IMR-90 (cell line): ENCODE measurements at regions not wholly inside any gene's neighbourhood (a gene's known extent, or its start where the extent isn't known, plus 50 kb on each side); places are given as distances from the start of the nearest gene placed in this dataset.

ENCODE experiments used
- ATAC-seq: fragments of 200-7000 bp; cut with Tn5 transposase; 2 replicates; pipeline ENCODE4 v1.9.1; 2020; ENCODE audit warnings: low read depth, mild to moderate bottlenecking, moderate library complexity
- BruUV-seq: library from RNA; stranded (reverse); fragments of 400-500 nt; replicated peaks from 2 replicates; lab custom pipeline; 2021; lab: Mats Ljungman, UMichigan
- CTCF ChIA-PET: fragments of 300-600 bp; formaldehyde crosslinking; extraction: SDS; loops from one replicate; lab custom pipeline; 2021; ENCODE audit warnings: antibody characterized with exemption; lab: Yijun Ruan, JAX
- POLR2A ChIA-PET: fragments of 300-600 bp; sonication (Branson Sonifier 250); formaldehyde crosslinking; loops from one replicate; lab custom pipeline; 2022; ENCODE audit warnings: antibody characterized with exemption; ENCODE audit not compliant: unreplicated experiment; lab: Charles Lee
- DNase-seq: peaks from one replicate; pipeline ENCODE4 v3.0.0; 2013
- H2AFZ ChIP-seq: replicated peaks from 2 replicates; pipeline ENCODE3; 2013; ENCODE audit warnings: low read length, mild to moderate bottlenecking; ENCODE audit not compliant: poor library complexity
- H2AK5ac ChIP-seq: 2 replicates; pipeline ENCODE4 v1.6.1; 2013; ENCODE audit warnings: low read depth, low read length, inconsistent platforms
- H2AK9ac ChIP-seq: replicated peaks from 2 replicates; pipeline ENCODE3; 2013; ENCODE audit warnings: mild to moderate bottlenecking, low read depth, low read length, moderate library complexity; ENCODE audit not compliant: poor library complexity
- H2BK120ac ChIP-seq: 2 replicates; pipeline ENCODE4 v1.6.1; 2013; ENCODE audit warnings: low read depth, low read length, inconsistent platforms
- H2BK15ac ChIP-seq: 3 replicates; pipeline ENCODE4 v1.6.1; 2013; ENCODE audit warnings: low read depth, low read length, inconsistent platforms
- H2BK20ac ChIP-seq: 2 replicates; pipeline ENCODE4 v1.6.1; 2013; ENCODE audit warnings: low read depth, mild to moderate bottlenecking, inconsistent platforms, low read length, moderate library complexity
- H2BK5ac ChIP-seq: 2 replicates; pipeline ENCODE4 v1.6.1; 2013; ENCODE audit warnings: mild to moderate bottlenecking, low read depth, low read length, inconsistent platforms; ENCODE audit not compliant: poor library complexity, severe bottlenecking
- H3K14ac ChIP-seq: replicated peaks from 2 replicates; pipeline ENCODE4 v1.6.1; 2013; ENCODE audit warnings: low read depth, low read length, inconsistent platforms
- H3K18ac ChIP-seq: 2 replicates; pipeline ENCODE4 v1.6.1; 2013; ENCODE audit warnings: low read depth, low read length, control low read depth
- H3K23ac ChIP-seq: 2 replicates; pipeline ENCODE4 v1.6.1; 2013; ENCODE audit warnings: low read depth, low read length, inconsistent platforms
- H3K27ac ChIP-seq: 2 replicates; pipeline ENCODE4 v1.5.1; 2013; ENCODE audit warnings: mild to moderate bottlenecking, control low read depth, low read length; ENCODE audit not compliant: insufficient read depth
- H3K27me3 ChIP-seq: 2 replicates; pipeline ENCODE4 v1.6.1; 2013; ENCODE audit warnings: low read length; ENCODE audit not compliant: control insufficient read depth, insufficient read depth
- H3K36me3 ChIP-seq: 2 replicates; pipeline ENCODE4 v1.6.1; 2013; ENCODE audit warnings: low read length, mixed read lengths; ENCODE audit not compliant: control insufficient read depth, insufficient read depth
- H3K4ac ChIP-seq: 2 replicates; pipeline ENCODE4 v1.6.1; 2013; ENCODE audit warnings: low read depth, low read length, inconsistent platforms
- H3K4me1 ChIP-seq: 2 replicates; pipeline ENCODE4 v1.6.1; 2013; ENCODE audit warnings: low read length, mixed read lengths; ENCODE audit not compliant: control insufficient read depth, insufficient read depth
- H3K4me2 ChIP-seq: 2 replicates; pipeline ENCODE4 v1.6.1; 2013; ENCODE audit warnings: low read depth, mild to moderate bottlenecking, control low read depth, low read length, moderate library complexity
- H3K4me3 ChIP-seq: 2 replicates; pipeline ENCODE4 v1.5.1; 2013; ENCODE audit warnings: low read depth, mild to moderate bottlenecking, control low read depth, low read length, moderate library complexity; ENCODE audit not compliant: insufficient read depth
- H3K56ac ChIP-seq: 2 replicates; pipeline ENCODE4 v1.6.1; 2013; ENCODE audit warnings: low read length, inconsistent platforms; ENCODE audit not compliant: insufficient read depth; ENCODE audit errors: extremely low read depth
- H3K79me1 ChIP-seq, 2 experiments: 2 replicates each; pipeline ENCODE4 v1.6.1; 2013; ENCODE audit warnings: low read length in 2 of 2, inconsistent platforms in 1 of 2, low read depth in 1 of 2
- H3K9ac ChIP-seq: 2 replicates; pipeline ENCODE4 v1.6.1; 2013; ENCODE audit warnings: low read depth, low read length, control low read depth
- H3K9me1 ChIP-seq: 2 replicates; pipeline ENCODE4 v1.6.1; 2013; ENCODE audit warnings: low read length, inconsistent platforms; ENCODE audit not compliant: insufficient read depth
- H3K9me3 ChIP-seq: 2 replicates; pipeline ENCODE4 v1.6.1; 2013; ENCODE audit warnings: low read length; ENCODE audit not compliant: control insufficient read depth, insufficient read depth
- H4K20me1 ChIP-seq: 2 replicates; pipeline ENCODE4 v1.6.1; 2013; ENCODE audit warnings: low read length, inconsistent platforms; ENCODE audit not compliant: insufficient read depth
- H4K5ac ChIP-seq: 2 replicates; pipeline ENCODE4 v1.6.1; 2013; ENCODE audit warnings: mild to moderate bottlenecking, low read depth, low read length, control low read depth
- H4K8ac ChIP-seq, 2 experiments: 2 replicates each; pipeline ENCODE4 v1.6.1; 2013; ENCODE audit warnings: low read depth in 2 of 2, low read length in 2 of 2, control low read depth in 1 of 2, inconsistent platforms in 1 of 2
- H4K91ac ChIP-seq: 2 replicates; pipeline ENCODE4 v1.6.1; 2013; ENCODE audit warnings: low read depth, low read length, inconsistent platforms; ENCODE audit not compliant: insufficient read depth
- BHLHE40 ChIP-seq: fragments of 150-350 bp; IDR thresholded peaks from 2 replicates; pipeline ENCODE4 v1.6.1; 2016; ENCODE audit warnings: mild to moderate bottlenecking, low read depth, low read length
- CEBPB ChIP-seq: IDR thresholded peaks from 2 replicates; pipeline ENCODE4 v1.6.1; 2012; ENCODE audit warnings: low read depth, low read length, improper control_type of control experiment
- CHD1 ChIP-seq: IDR thresholded peaks from 2 replicates; pipeline ENCODE4 v1.6.1; 2012; ENCODE audit warnings: low read depth, low read length, improper control_type of control experiment
- FOS ChIP-seq: fragments of 150-350 bp; IDR thresholded peaks from 2 replicates; pipeline ENCODE4 v1.6.1; 2016; ENCODE audit warnings: low read depth, low read length
- MAFK ChIP-seq: IDR thresholded peaks from 2 replicates; pipeline ENCODE4 v1.6.1; 2012; ENCODE audit warnings: low read depth, low read length, improper control_type of control experiment
- MAZ ChIP-seq: IDR thresholded peaks from 2 replicates; pipeline ENCODE4 v1.6.1; 2012; ENCODE audit warnings: low read depth, mild to moderate bottlenecking, low read length, improper control_type of control experiment, moderate library complexity, borderline replicate concordance
- MXI1 ChIP-seq: IDR thresholded peaks from 2 replicates; pipeline ENCODE4 v1.6.1; 2012; ENCODE audit warnings: low read depth, mild to moderate bottlenecking, low read length, moderate library complexity, borderline replicate concordance
- NFE2L2 ChIP-seq: fragments of 150-350 bp; IDR thresholded peaks from 2 replicates; pipeline ENCODE4 v1.6.1; 2016; ENCODE audit warnings: low read depth, mild to moderate bottlenecking, low read length
- POLR2A ChIP-seq: IDR thresholded peaks from 2 replicates; pipeline ENCODE4 v1.6.1; 2012; ENCODE audit warnings: mild to moderate bottlenecking, low read depth, low read length
- RAD21 ChIP-seq: IDR thresholded peaks from 2 replicates; pipeline ENCODE4 v1.6.1; 2012; ENCODE audit warnings: low read length, improper control_type of control experiment
- RCOR1 ChIP-seq: IDR thresholded peaks from 2 replicates; pipeline ENCODE4 v1.6.1; 2012; ENCODE audit warnings: mild to moderate bottlenecking, low read length, improper control_type of control experiment; ENCODE audit not compliant: insufficient replicate concordance
- RFX5 ChIP-seq: IDR thresholded peaks from 2 replicates; pipeline ENCODE4 v1.8.0; 2012; ENCODE audit warnings: low read depth, mild to moderate bottlenecking, low read length, moderate library complexity
- SMC3 ChIP-seq: fragments of 150-350 bp; IDR thresholded peaks from 2 replicates; pipeline ENCODE4 v1.6.1; 2016; ENCODE audit warnings: low read depth, mild to moderate bottlenecking, antibody characterized with exemption, low read length, moderate library complexity
- WGBS, 2 experiments: methylation state at CpG; one replicate each; pipeline versions ENCODE4 v1.1.5 to v1.1.7; 2013; ENCODE audit warnings: missing lambda C conversion rate in 2 of 2; ENCODE audit not compliant: insufficient read length in 1 of 2; ENCODE audit errors: extremely low coverage in 2 of 2; 5-methylcytosine and 5-hydroxymethylcytosine counted together
- dilution Hi-C: fragments of 300-500 bp; cut with HindIII; formaldehyde crosslinking; loops from one replicate; pipeline ENCODE4 v1.14.3; 2018; ENCODE audit warnings: low sequenced_read_pairs; ENCODE audit not compliant: unreplicated experiment
- in situ Hi-C: fragments of 300-500 bp; cut with MboI; formaldehyde crosslinking; loops from 3 replicates; pipeline ENCODE4 v1.14.3; 2019; ENCODE audit warnings: low sequenced_read_pairs, inconsistent platforms, mixed read lengths
- intact Hi-C: fragments of 100-400 bp; cut with micrococcal nuclease; formaldehyde crosslinking; loops from 2 replicates; pipeline ENCODE4 v1.10.0; 2022
- TF ChIP-seq, protein P1 (sequence below): conservative IDR thresholded peaks from 2 replicates; pipeline ENCODE4 v1.5.1; 2012; ENCODE audit warnings: mild to moderate bottlenecking, low read depth, low read length, improper control_type of control experiment
- TF ChIP-seq, protein P2 (sequence below): fragments of 150-350 bp; IDR thresholded peaks from 2 replicates; pipeline ENCODE4 v1.6.1; 2017; ENCODE audit warnings: mild to moderate bottlenecking, antibody characterized with exemption, low read length, low read depth
- TF ChIP-seq, protein P3 (sequence below): fragments of 150-350 bp; IDR thresholded peaks from 2 replicates; pipeline ENCODE4 v1.6.1; 2016; ENCODE audit warnings: low read depth, mild to moderate bottlenecking, low read length, moderate library complexity, borderline replicate concordance

DNA sequence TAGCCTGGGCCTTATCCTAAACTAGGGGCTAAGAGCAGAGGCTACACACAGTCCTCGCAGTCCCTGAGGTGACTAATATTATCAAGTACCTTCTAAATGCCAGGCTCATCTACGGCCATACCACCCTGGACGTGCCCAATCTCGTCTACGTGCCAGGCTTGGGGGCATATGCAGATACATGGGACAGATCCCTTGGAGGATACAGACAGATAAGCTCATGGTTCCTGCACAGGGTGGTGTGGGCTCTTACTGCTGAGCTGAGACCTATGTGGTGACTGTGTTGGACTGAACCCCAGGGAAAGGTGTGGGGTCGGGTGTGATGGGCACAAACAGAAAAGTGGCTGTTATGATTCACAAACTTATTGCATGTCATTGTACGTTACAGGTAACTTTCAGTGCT is 268.4 kb upstream of the NEBL start:
- no peak overlapping the region for H3K14ac ChIP-seq
- H2AK5ac ChIP-seq, result no peak overlapping the region
- dilution Hi-C loops (no loop called here), intact Hi-C loops (no loop called here), in situ Hi-C loops (no loop called here)
- CTCF ChIA-PET, result no interaction called here
- no peak overlapping the region for H2BK15ac ChIP-seq
- H2BK120ac ChIP-seq, result no peak overlapping the region
- H3K4me3 ChIP-seq, result no peak overlapping the region
- DNase-seq (no peak), ATAC-seq (no peak)
- H3K23ac ChIP-seq, result no peak overlapping the region
- no TSS peak for BruUV-seq
- no peak overlapping the region for H4K8ac ChIP-seq
- no peak overlapping the region for H2BK5ac ChIP-seq
- H3K27me3 ChIP-seq, result no peaks in the 10 kb centered on the region
- no peaks in the 10 kb centered on the region for H3K4me1 ChIP-seq
- 86% methylated on average over 1 of the region's 7 CpGs; no CpG with 5 or more reads in 1 of the 2 experiments for WGBS, 2 experiments
- H3K27ac ChIP-seq, result no peak overlapping the region
- H3K9me3 ChIP-seq, result no peaks in the 10 kb centered on the region
- H3K4ac ChIP-seq, result no peak overlapping the region
- no peak overlapping the region for H2AFZ ChIP-seq
- no peak overlapping the region for H2AK9ac ChIP-seq
- no peak overlapping the region for H3K18ac ChIP-seq
- H3K36me3 ChIP-seq, result no peaks in the 10 kb centered on the region
- H3K4me2 ChIP-seq, result no peak overlapping the region
- H3K9me1 ChIP-seq, result no peaks in the 10 kb centered on the region
- H3K56ac ChIP-seq, result no peak overlapping the region
- no peak for TF ChIP-seq MXI1
- TF ChIP-seq CEBPB, result no peak
- no peak for TF ChIP-seq BHLHE40
- TF ChIP-seq RFX5, result no peak
- no peak for TF ChIP-seq MAZ
- no peak for TF ChIP-seq NFE2L2
- TF ChIP-seq, protein P1, sequence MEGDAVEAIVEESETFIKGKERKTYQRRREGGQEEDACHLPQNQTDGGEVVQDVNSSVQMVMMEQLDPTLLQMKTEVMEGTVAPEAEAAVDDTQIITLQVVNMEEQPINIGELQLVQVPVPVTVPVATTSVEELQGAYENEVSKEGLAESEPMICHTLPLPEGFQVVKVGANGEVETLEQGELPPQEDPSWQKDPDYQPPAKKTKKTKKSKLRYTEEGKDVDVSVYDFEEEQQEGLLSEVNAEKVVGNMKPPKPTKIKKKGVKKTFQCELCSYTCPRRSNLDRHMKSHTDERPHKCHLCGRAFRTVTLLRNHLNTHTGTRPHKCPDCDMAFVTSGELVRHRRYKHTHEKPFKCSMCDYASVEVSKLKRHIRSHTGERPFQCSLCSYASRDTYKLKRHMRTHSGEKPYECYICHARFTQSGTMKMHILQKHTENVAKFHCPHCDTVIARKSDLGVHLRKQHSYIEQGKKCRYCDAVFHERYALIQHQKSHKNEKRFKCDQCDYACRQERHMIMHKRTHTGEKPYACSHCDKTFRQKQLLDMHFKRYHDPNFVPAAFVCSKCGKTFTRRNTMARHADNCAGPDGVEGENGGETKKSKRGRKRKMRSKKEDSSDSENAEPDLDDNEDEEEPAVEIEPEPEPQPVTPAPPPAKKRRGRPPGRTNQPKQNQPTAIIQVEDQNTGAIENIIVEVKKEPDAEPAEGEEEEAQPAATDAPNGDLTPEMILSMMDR, result no peak
- TF ChIP-seq CHD1, result no peak
- no peak for TF ChIP-seq FOS
- TF ChIP-seq RAD21, result no peak
- TF ChIP-seq SMC3, result no peak
- no peak for TF ChIP-seq RCOR1
- TF ChIP-seq, protein P2, sequence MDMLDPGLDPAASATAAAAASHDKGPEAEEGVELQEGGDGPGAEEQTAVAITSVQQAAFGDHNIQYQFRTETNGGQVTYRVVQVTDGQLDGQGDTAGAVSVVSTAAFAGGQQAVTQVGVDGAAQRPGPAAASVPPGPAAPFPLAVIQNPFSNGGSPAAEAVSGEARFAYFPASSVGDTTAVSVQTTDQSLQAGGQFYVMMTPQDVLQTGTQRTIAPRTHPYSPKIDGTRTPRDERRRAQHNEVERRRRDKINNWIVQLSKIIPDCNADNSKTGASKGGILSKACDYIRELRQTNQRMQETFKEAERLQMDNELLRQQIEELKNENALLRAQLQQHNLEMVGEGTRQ, result no peak
- TF ChIP-seq, protein P3, sequence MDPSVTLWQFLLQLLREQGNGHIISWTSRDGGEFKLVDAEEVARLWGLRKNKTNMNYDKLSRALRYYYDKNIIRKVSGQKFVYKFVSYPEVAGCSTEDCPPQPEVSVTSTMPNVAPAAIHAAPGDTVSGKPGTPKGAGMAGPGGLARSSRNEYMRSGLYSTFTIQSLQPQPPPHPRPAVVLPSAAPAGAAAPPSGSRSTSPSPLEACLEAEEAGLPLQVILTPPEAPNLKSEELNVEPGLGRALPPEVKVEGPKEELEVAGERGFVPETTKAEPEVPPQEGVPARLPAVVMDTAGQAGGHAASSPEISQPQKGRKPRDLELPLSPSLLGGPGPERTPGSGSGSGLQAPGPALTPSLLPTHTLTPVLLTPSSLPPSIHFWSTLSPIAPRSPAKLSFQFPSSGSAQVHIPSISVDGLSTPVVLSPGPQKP, result no peak
- no peak for TF ChIP-seq POLR2A
- no peak for TF ChIP-seq MAFK
- no peak overlapping the region for H3K9ac ChIP-seq
- no peaks in the 10 kb centered on the region for H4K20me1 ChIP-seq
- no peak overlapping the region for H4K5ac ChIP-seq
- H2BK20ac ChIP-seq, result no peak overlapping the region
- POLR2A ChIA-PET, result no interaction called here
- H3K79me1 ChIP-seq, result no peaks in the 10 kb centered on the region
- H4K91ac ChIP-seq, result no peak overlapping the region
